Aorta (tissue), 5 donors: ENCODE measurements at regions not wholly inside any gene's neighbourhood (a gene's known extent, or its start where the extent isn't known, plus 50 kb on each side); places are given as distances from the start of the nearest gene placed in this dataset.

Source experiments
- ATAC-seq: fragments of 200-7000 bp; cut with Tn5 transposase; one replicate; pipeline ENCODE4 v1.9.1; 2022; ENCODE audit warnings: moderate library complexity; ENCODE audit not compliant: low FRiP score
- DNase-seq, 2 donors: peaks; one replicate each; pipeline ENCODE4 v3.0.0-alpha.2; 2020
- H3K27ac ChIP-seq, 2 donors: one replicate each; pipeline ENCODE4 v1.5.1; 2013; ENCODE audit warnings: low read length in 2 of 2, mild to moderate bottlenecking in 2 of 2, moderate library complexity in 2 of 2, control low read depth in 1 of 2, inconsistent platforms in 1 of 2, low read depth in 1 of 2
- H3K27me3 ChIP-seq, 2 donors: one replicate each; pipeline ENCODE4 v1.6.1; 2013; ENCODE audit warnings: control low read depth in 1 of 2, low read length in 1 of 2, mild to moderate bottlenecking in 1 of 2, moderate library complexity in 1 of 2; ENCODE audit not compliant: insufficient read depth in 2 of 2, control insufficient read depth in 1 of 2
- H3K36me3 ChIP-seq, 2 donors: one replicate each; pipeline ENCODE4 v1.6.1; 2013; ENCODE audit warnings: control low read depth in 1 of 2, low read length in 1 of 2, mild to moderate bottlenecking in 1 of 2; ENCODE audit not compliant: insufficient read depth in 2 of 2, control insufficient read depth in 1 of 2
- H3K4me1 ChIP-seq, 2 donors: one replicate each; pipeline ENCODE4 v1.6.1; 2013; ENCODE audit warnings: low read length in 2 of 2, control low read depth in 1 of 2, mild to moderate bottlenecking in 1 of 2, moderate library complexity in 1 of 2; ENCODE audit not compliant: insufficient read depth in 2 of 2, control insufficient read depth in 1 of 2
- H3K4me3 ChIP-seq, 2 donors: one replicate each; pipeline ENCODE4 v1.5.1; 2013; ENCODE audit warnings: low read length in 2 of 2, control low read depth in 1 of 2, mild to moderate bottlenecking in 1 of 2
- H3K9me3 ChIP-seq: one replicate; pipeline ENCODE4 v1.6.1; 2013; ENCODE audit warnings: mild to moderate bottlenecking, low read length; ENCODE audit not compliant: control insufficient read depth
- WGBS, 2 donors: extraction: QIAGEN DNeasy Blood & Tissue Kit; methylation state at CpG; one replicate each; pipeline ENCODE4 v1.1.7; 2013; 5-methylcytosine and 5-hydroxymethylcytosine counted together
- intact Hi-C, 2 donors: fragments of 100-400 bp; cut with DNase I; formaldehyde crosslinking; loops; one replicate each; pipeline versions ENCODE4 v1.14.2 to v1.15.0; 2022
- donor health status: healthy with polysubstance abuse.
- donor health status: Bipolar disorder and iron deficiency.
- donor health status: DM: no; HTN: no; CAD: no.
- donor health status: DM: no; HTN: no; CAD: no.
- donor health status: DM: yes; HTN: yes; CAD: no.

GRCh38 chr2:5849562-5849961, 157.4 kb downstream of the SOX11 start:
- Histone ChIP-seq H3K27me3 (no peaks in the 10 kb centered on the region), H3K36me3 (no peaks in the 10 kb centered on the region), H3K9me3 (no peaks in the 10 kb centered on the region), H3K4me1 (no peaks in the 10 kb centered on the region), H3K27ac (no peak overlapping the region), H3K4me3 (no peak overlapping the region)
- DNase-seq (no peak), ATAC-seq (no peak)
- WGBS, 2 donors: 36 to 47% methylated on average over 3 of the region's 3 CpGs
- intact Hi-C loops: no loop called here

- no peaks in the 10 kb centered on the region for H3K9me3 ChIP-seq
- no peak for ATAC-seq
Measured at GRCh38 chr2:5851410-5851809, 159.2 kb downstream of the SOX11 start.

GRCh38 chr2:5854797-5855196, 162.6 kb downstream of the SOX11 start:
- Histone ChIP-seq H3K36me3 (no peaks in the 10 kb centered on the region), H3K4me3 (no peak overlapping the region), H3K9me3 (no peaks in the 10 kb centered on the region), H3K27ac (no peak overlapping the region), H3K4me1 (no peaks in the 10 kb centered on the region), H3K27me3 (no peaks in the 10 kb centered on the region)
- 95 to 96% methylated on average over 2 of the region's 2 CpGs for WGBS, 2 donors
- DNase-seq (no peak), ATAC-seq (no peak)
- intact Hi-C loops: no loop called here

More at GRCh38 chr2:5851410-5851809, 159.2 kb downstream of the SOX11 start:
- no peaks in the 10 kb centered on the region for H3K27me3 ChIP-seq
- H3K27ac ChIP-seq: no peak overlapping the region
- intact Hi-C loops: no loop called here
- H3K36me3 ChIP-seq: no peaks in the 10 kb centered on the region
- H3K4me3 ChIP-seq: no peak overlapping the region
- no peaks in the 10 kb centered on the region for H3K4me1 ChIP-seq
- no peak for DNase-seq

DNA sequence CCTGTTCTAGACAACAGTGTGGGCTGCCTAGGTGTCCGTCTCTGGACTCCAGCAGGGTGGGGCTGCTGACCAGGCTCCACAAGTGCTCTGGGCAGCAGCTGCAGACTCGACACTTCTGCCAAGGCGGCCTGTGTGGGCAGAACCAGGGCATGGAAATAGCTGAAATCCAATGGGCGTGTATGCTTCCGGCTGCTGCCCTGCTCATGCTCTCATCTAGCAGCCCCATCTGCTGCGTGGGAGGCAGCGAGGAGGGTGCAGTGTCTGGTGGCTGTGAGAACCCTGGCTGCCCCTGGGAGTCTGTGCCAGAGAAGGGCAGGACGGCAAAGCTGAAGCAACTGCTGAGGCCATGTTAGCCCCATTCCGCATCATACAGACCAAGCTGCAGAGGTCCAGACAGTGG, 174.9 kb downstream of the SOX11 start:
- intact Hi-C loops: no loop called here
- no peak for ATAC-seq
- peaks cover 1% of the 10 kb centered on the region for H3K9me3 ChIP-seq
- H3K4me1 ChIP-seq: no peaks in the 10 kb centered on the region
- H3K36me3 ChIP-seq: no peaks in the 10 kb centered on the region
- no peaks in the 10 kb centered on the region for H3K27me3 ChIP-seq
- no peak overlapping the region for H3K27ac ChIP-seq
- H3K4me3 ChIP-seq: no peak overlapping the region
- no peak for DNase-seq
- WGBS, 2 donors: 84% methylated on average over 9 of the region's 9 CpGs

GRCh38 chr2:5868931-5869330, 176.7 kb downstream of the SOX11 start:
- 81 to 85% methylated on average over 8 of the region's 8 CpGs for WGBS, 2 donors
- no peak for ATAC-seq

DNA sequence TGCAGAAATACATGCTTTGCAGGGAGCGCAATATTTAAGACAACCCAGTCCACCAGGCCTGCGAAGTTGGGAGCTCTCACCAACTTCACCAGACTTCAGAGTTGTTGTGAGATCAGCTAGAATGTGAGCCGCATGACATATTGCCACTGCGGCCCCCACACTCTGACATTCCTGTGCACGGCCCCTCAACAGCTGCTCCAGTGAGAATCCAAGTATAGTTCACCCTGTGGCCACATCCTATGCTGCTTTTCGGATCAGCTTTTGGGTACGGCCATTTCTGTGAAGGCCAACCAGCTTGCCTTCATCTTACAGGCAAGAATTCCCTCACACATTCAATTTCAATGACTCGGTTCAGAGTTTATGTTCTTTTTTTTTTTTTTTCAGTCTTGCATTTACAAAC, 177.8 kb downstream of the SOX11 start:
- Histone ChIP-seq H3K27ac (no peak overlapping the region), H3K27me3 (no peaks in the 10 kb centered on the region), H3K4me3 (no peak overlapping the region), H3K9me3 (no peaks in the 10 kb centered on the region), H3K36me3 (no peaks in the 10 kb centered on the region), H3K4me1 (no peaks in the 10 kb centered on the region)
- peak; percentile 10 for ATAC-seq
- DNase-seq: no peak
- 48 to 64% methylated on average over 8 of the region's 8 CpGs for WGBS, 2 donors
- intact Hi-C loops: no loop called here

More at GRCh38 chr2:5868931-5869330, 176.7 kb downstream of the SOX11 start:
- H3K4me3 ChIP-seq: no peak overlapping the region
- no peaks in the 10 kb centered on the region for H3K4me1 ChIP-seq
- H3K27me3 ChIP-seq: no peaks in the 10 kb centered on the region
- H3K27ac ChIP-seq: no peak overlapping the region
- intact Hi-C loops: no loop called here
- DNase-seq: no peak
- H3K9me3 ChIP-seq: no peaks in the 10 kb centered on the region
- no peaks in the 10 kb centered on the region for H3K36me3 ChIP-seq

DNA sequence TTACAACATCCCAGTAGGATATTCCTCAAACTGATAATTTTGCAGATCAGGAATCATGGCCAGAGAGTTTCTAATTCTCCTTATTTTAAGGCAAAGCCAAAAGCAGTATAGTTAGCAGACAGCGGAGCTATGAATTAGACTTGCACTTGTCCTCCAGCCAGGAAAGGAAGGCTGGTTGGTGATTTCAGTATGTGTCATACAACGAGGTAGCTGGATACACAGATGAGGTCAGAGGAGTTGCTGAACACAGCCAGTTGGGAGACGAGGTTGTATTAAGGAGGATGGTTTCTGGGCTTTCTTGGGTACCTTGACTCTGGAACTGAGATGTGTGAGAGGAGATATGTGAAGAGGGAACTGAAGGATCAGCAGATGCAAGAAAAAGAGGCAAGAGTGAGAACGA, 185.2 kb downstream of the SOX11 start:
- no peak for ATAC-seq
- intact Hi-C loops: no loop called here
- no peak overlapping the region for H3K27ac ChIP-seq
- no peak for DNase-seq
- 70 to 72% methylated on average over 4 of the region's 4 CpGs for WGBS, 2 donors
- H3K4me3 ChIP-seq: no peak overlapping the region
- no peaks in the 10 kb centered on the region for H3K27me3 ChIP-seq
- H3K36me3 ChIP-seq: no peaks in the 10 kb centered on the region
- no peaks in the 10 kb centered on the region for H3K9me3 ChIP-seq
- peaks cover 0 to 1% of the 10 kb centered on the region in 2 donors for H3K4me1 ChIP-seq

GRCh38 chr2:5885451-5886173, 193.4 kb downstream of the SOX11 start:
- intact Hi-C loops: no loop called here
- H3K36me3 ChIP-seq: no peaks in the 10 kb centered on the region
- DNase-seq: no peak
- no peaks in the 10 kb centered on the region for H3K27me3 ChIP-seq
- peaks cover 3% of the 10 kb centered on the region for H3K9me3 ChIP-seq
- 5 to 14% methylated on average over 5 of the region's 5 CpGs for WGBS, 2 donors
- H3K27ac ChIP-seq: no peak overlapping the region
- no peak for ATAC-seq
- no peaks in the 10 kb centered on the region for H3K4me1 ChIP-seq
- no peak overlapping the region for H3K4me3 ChIP-seq

- no peaks in the 10 kb centered on the region for H3K4me1 ChIP-seq
- intact Hi-C loops: no loop called here
Measured at GRCh38 chr2:5886462-5886861, 194.3 kb downstream of the SOX11 start.

More at GRCh38 chr2:5886462-5886861, 194.3 kb downstream of the SOX11 start:
- ATAC-seq (no peak), DNase-seq (no peak)
- Histone ChIP-seq H3K36me3 (no peaks in the 10 kb centered on the region), H3K27me3 (no peaks in the 10 kb centered on the region), H3K4me3 (no peak overlapping the region), H3K27ac (no peak overlapping the region), H3K9me3 (peaks cover 3% of the 10 kb centered on the region)
- 71% methylated on average over 6 of the region's 6 CpGs for WGBS, 2 donors
